Naive B cell (primary cell): ENCODE measurements at regions not wholly inside any gene's neighbourhood (a gene's known extent, or its start where the extent isn't known, plus 50 kb on each side); places are given as distances from the start of the nearest gene placed in this dataset.

Source experiments
- ATAC-seq, 2 donors: fragments of 150-1000 bp; cut with Tn5 transposase; 2 replicates each; pipeline ENCODE4 v1.10.0; 2021; ENCODE audit warnings: low read depth in 2 of 2, mild to moderate bottlenecking in 2 of 2, moderate library complexity in 2 of 2
- DNase-seq: peaks from one replicate; pipeline ENCODE4 v3.0.0; 2022
- H3K27ac Mint-ChIP-seq, 6 donors: one replicate each; pipeline ENCODE4 v1.8.0; 2020 to 2022; ENCODE audit warnings: mild to moderate bottlenecking in 6 of 6, mixed read lengths in 6 of 6, moderate library complexity in 5 of 6, inconsistent platforms in 2 of 6
- H3K27me3 Mint-ChIP-seq, 3 donors: one replicate each; pipeline ENCODE4 v1.8.0; 2021 to 2022; ENCODE audit warnings: mixed read lengths in 3 of 3, mild to moderate bottlenecking in 1 of 3
- H3K36me3 Mint-ChIP-seq, 2 donors: one replicate each; pipeline ENCODE4 v1.8.0; 2020 to 2022; ENCODE audit warnings: mixed read lengths in 2 of 2, inconsistent platforms in 1 of 2, mild to moderate bottlenecking in 1 of 2
- H3K4me1 Mint-ChIP-seq, 3 donors: one replicate each; pipeline ENCODE4 v1.8.0; 2020 to 2022; ENCODE audit warnings: mixed read lengths in 3 of 3, inconsistent platforms in 1 of 3, mild to moderate bottlenecking in 1 of 3, moderate library complexity in 1 of 3
- H3K4me3 Mint-ChIP-seq, 8 donors: one replicate each; pipeline ENCODE4 v1.8.0; 2020 to 2022; ENCODE audit warnings: mild to moderate bottlenecking in 8 of 8, mixed read lengths in 8 of 8, moderate library complexity in 8 of 8, inconsistent platforms in 2 of 8
- H3K9me3 Mint-ChIP-seq, 7 donors: one replicate each; pipeline ENCODE4 v1.8.0; 2020 to 2022; ENCODE audit warnings: mixed read lengths in 7 of 7, mild to moderate bottlenecking in 5 of 7, inconsistent platforms in 2 of 7, moderate library complexity in 1 of 7

DNA sequence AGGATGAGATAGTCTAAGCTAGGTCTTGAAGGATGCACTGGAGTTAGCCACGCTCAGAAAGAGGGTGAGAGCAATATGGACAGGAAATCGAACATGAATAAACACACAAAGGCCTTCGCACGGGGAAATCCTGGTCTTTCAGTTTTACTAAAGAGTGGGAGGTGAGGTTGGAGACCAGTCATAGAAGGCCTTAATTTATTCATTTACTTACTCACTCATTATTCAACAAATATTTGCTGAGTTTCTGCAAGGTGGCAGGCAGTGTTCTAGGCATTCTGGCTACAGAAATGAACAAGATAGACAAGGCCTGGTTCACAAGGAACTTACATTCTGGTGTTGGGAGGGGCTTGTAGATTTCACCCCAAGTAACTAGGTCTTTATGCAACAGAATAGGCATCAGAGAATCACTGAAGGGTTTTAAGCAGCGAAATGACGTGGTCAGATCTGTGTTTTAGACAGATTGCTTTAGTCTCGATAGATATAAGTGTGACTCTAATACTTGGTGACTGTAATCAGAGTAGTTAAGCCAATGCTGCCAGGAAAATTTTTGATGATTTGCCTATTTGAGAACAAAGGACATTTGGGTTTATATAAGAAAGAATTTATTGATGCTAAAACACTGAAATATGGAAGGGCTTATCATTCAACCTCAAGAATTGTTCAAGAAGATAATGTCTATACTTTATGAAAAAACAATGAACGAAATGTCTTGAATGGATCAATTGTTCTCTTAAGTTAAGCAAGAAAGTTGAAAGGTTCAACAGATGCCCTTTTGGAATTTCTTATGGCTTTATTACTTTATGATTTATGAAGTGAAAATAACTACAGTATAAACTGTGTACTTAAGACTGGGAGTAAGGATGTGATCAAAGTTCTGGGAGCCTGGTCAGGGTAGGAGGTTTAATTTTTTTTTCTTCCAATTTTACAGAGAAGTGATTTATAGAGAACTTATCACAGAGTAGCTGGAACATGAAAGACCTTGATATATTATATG is 184.4 kb upstream of the CASK start:
- ATAC-seq = no peak
- H3K27ac Mint-ChIP-seq = no peak overlapping the region

DNA sequence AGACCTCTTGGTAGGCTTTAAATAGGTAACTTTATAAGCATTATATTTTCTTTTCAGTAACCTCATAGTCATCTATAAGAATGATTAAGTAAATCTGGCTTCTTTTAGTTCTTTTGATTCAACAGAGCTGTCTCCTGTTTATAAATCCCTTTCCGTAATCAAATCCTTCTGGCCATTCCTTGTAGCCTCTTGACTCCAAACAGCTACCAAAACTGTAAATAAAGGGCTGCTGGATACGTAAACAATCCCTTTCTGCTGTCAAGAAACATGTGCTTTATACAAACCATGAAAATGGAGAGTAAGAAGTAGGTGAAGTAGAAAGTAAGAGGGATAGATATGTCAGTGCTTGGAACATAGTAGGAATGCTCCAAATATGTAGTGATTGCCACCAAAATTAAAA is 183.2 kb upstream of the CASK start:
- ATAC-seq (no peak), DNase-seq (no peak)
- no peak overlapping the region for H3K4me3 Mint-ChIP-seq
- H3K27ac Mint-ChIP-seq = peak overlapping the region in 1 of 6 donors; percentile 41
- H3K36me3 Mint-ChIP-seq = no peaks in the 10 kb centered on the region
- H3K4me1 Mint-ChIP-seq = peaks cover 0 to 5% (median 4%) of the 10 kb centered on the region in 3 donors
- no peaks in the 10 kb centered on the region for H3K27me3 Mint-ChIP-seq
- peaks cover 0 to 11% (median 4%) of the 10 kb centered on the region in 7 donors for H3K9me3 Mint-ChIP-seq

More for the DNA sequence above, 184.4 kb upstream of the CASK start:
- Mint-ChIP-seq H3K36me3 (peaks cover 0 to 5% of the 10 kb centered on the region in 2 donors), H3K9me3 (peaks cover 0 to 13% (median 6%) of the 10 kb centered on the region in 7 donors), H3K4me1 (peaks cover 0 to 5% (median 4%) of the 10 kb centered on the region in 3 donors), H3K4me3 (no peak overlapping the region), H3K27me3 (peaks cover 0 to 5% (median 0%) of the 10 kb centered on the region in 3 donors)
- no peak for DNase-seq

- no peak overlapping the region for H3K27ac Mint-ChIP-seq
- ATAC-seq = no peak
- no peak for DNase-seq
- peaks cover 0 to 8% (median 0%) of the 10 kb centered on the region in 3 donors for H3K27me3 Mint-ChIP-seq
- no peaks in the 10 kb centered on the region for H3K36me3 Mint-ChIP-seq
- H3K4me1 Mint-ChIP-seq = no peaks in the 10 kb centered on the region
- H3K4me3 Mint-ChIP-seq = no peak overlapping the region
- peaks cover 0 to 11% (median 4%) of the 10 kb centered on the region in 7 donors for H3K9me3 Mint-ChIP-seq
These were observed 179.4 kb upstream of the CASK start for GRCh38 chrX:42102586-42103282.

DNA sequence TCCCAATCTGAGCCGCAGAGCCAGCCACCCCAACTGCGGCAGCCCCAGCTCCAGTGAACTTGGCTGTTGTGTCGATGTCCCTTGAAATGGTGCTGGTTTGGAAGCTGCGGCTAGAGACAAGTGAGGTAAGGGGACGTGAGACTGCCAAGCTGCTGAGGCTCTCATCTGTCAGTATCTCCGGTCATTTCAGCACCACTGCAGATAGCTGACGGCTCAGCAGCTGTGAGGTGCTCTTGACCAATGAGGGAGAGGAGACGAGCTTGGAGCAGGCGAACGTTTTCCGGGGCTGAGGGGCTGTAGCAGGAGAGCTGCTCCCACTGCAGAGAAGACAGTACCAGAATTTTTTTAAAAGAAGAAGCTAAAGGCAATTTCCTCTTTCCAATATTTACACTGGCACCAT is 175.5 kb upstream of the CASK start:
- DNase-seq (no peak), ATAC-seq (no peak)
- Mint-ChIP-seq H3K9me3 (peaks cover 0 to 8% (median 3%) of the 10 kb centered on the region in 7 donors), H3K4me3 (no peak overlapping the region), H3K36me3 (no peaks in the 10 kb centered on the region), H3K27ac (no peak overlapping the region), H3K4me1 (peaks cover 0 to 8% (median 6%) of the 10 kb centered on the region in 3 donors), H3K27me3 (peaks cover 0 to 20% (median 0%) of the 10 kb centered on the region in 3 donors)

GRCh38 chrX:42097486-42097885 is 174.1 kb upstream of the CASK start:
- ATAC-seq (no peak), DNase-seq (no peak)
- Mint-ChIP-seq H3K27me3 (peaks cover 0 to 20% (median 0%) of the 10 kb centered on the region in 3 donors), H3K27ac (peak overlapping the region in 1 of 6 donors; percentile 71), H3K36me3 (no peaks in the 10 kb centered on the region), H3K4me3 (no peak overlapping the region), H3K4me1 (peaks cover 0 to 10% (median 8%) of the 10 kb centered on the region in 3 donors), H3K9me3 (peaks cover 0 to 2% (median 0%) of the 10 kb centered on the region in 7 donors)

- DNase-seq = no peak
- no peak overlapping the region for H3K27ac Mint-ChIP-seq
These were observed 173.0 kb upstream of the CASK start for GRCh38 chrX:42096265-42096920.

GRCh38 chrX:42094218-42094617 is 170.9 kb upstream of the CASK start:
- DNase-seq (no peak), ATAC-seq (no peak)
- H3K27me3 Mint-ChIP-seq = peaks cover 0 to 20% (median 0%) of the 10 kb centered on the region in 3 donors
- peak overlapping the region in 1 of 6 donors; percentile 28 for H3K27ac Mint-ChIP-seq
- peaks cover 0 to 2% (median 0%) of the 10 kb centered on the region in 7 donors for H3K9me3 Mint-ChIP-seq
- H3K4me1 Mint-ChIP-seq = peaks cover 0 to 10% (median 8%) of the 10 kb centered on the region in 3 donors
- H3K4me3 Mint-ChIP-seq = peak overlapping the region in 3 of 8 donors; percentile 1 to 16 (median 4)
- H3K36me3 Mint-ChIP-seq = no peaks in the 10 kb centered on the region

More at GRCh38 chrX:42096265-42096920, 173.0 kb upstream of the CASK start:
- H3K4me1 Mint-ChIP-seq = peaks cover 0 to 10% (median 8%) of the 10 kb centered on the region in 3 donors
- H3K9me3 Mint-ChIP-seq = peaks cover 0 to 2% (median 0%) of the 10 kb centered on the region in 7 donors
- peaks cover 0 to 20% (median 0%) of the 10 kb centered on the region in 3 donors for H3K27me3 Mint-ChIP-seq
- ATAC-seq = no peak
- H3K36me3 Mint-ChIP-seq = no peaks in the 10 kb centered on the region
- no peak overlapping the region for H3K4me3 Mint-ChIP-seq

- H3K4me3 Mint-ChIP-seq = peak overlapping the region in 3 of 8 donors; percentile 1 to 16 (median 4)
- peaks cover 0 to 10% (median 8%) of the 10 kb centered on the region in 3 donors for H3K4me1 Mint-ChIP-seq
These were observed 170.4 kb upstream of the CASK start for GRCh38 chrX:42093756-42094155.

DNA sequence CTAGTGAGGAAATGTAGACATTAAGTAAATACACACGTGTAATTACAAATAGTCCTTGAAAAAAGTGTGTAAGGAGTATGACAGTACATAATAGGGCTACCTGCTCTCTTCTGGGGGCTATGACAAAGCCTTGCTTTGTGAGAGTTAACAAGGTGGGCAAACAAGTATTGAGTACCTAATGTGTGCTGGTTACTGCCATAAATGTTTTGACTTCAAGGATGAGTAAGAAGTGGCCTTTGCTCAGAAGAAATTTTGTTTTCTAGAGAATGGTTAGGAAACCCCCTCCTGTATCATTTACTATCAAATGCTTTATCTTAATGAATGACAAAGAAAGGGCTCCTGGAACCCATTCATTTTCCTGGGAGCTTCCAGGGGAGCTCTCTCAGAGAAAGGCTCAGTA is 167.0 kb upstream of the CASK start:
- no peak overlapping the region for H3K4me3 Mint-ChIP-seq

More at GRCh38 chrX:42093756-42094155, 170.4 kb upstream of the CASK start:
- peak overlapping the region in 1 of 6 donors; percentile 28 for H3K27ac Mint-ChIP-seq
- H3K27me3 Mint-ChIP-seq = peaks cover 0 to 18% (median 0%) of the 10 kb centered on the region in 3 donors
- H3K9me3 Mint-ChIP-seq = peaks cover 0 to 2% (median 0%) of the 10 kb centered on the region in 7 donors
- ATAC-seq (peak in 1 of 2 donors; percentile 34), DNase-seq (no peak)
- H3K36me3 Mint-ChIP-seq = no peaks in the 10 kb centered on the region

GRCh38 chrX:42089031-42089430 is 165.7 kb upstream of the CASK start:
- Mint-ChIP-seq H3K4me1 (peaks cover 0 to 4% (median 2%) of the 10 kb centered on the region in 3 donors), H3K36me3 (no peaks in the 10 kb centered on the region), H3K4me3 (no peak overlapping the region), H3K27me3 (no peaks in the 10 kb centered on the region), H3K27ac (peak overlapping the region in 1 of 6 donors; percentile 33), H3K9me3 (peaks cover 0 to under 1% (median 0%) of the 10 kb centered on the region in 7 donors)
- DNase-seq (no peak), ATAC-seq (no peak)

More for the DNA sequence above, 167.0 kb upstream of the CASK start:
- Mint-ChIP-seq H3K9me3 (peaks cover 0 to 2% (median 0%) of the 10 kb centered on the region in 7 donors), H3K4me1 (peaks cover 0 to 10% (median 8%) of the 10 kb centered on the region in 3 donors), H3K36me3 (no peaks in the 10 kb centered on the region), H3K27me3 (peaks cover 0 to 4% (median 0%) of the 10 kb centered on the region in 3 donors), H3K27ac (no peak overlapping the region)
- DNase-seq (no peak), ATAC-seq (no peak)

GRCh38 chrX:42087960-42088359 is 164.6 kb upstream of the CASK start:
- H3K4me3 Mint-ChIP-seq = no peak overlapping the region
- H3K9me3 Mint-ChIP-seq = no peaks in the 10 kb centered on the region
- no peaks in the 10 kb centered on the region for H3K4me1 Mint-ChIP-seq
- H3K27me3 Mint-ChIP-seq = peaks cover 0 to 3% (median 0%) of the 10 kb centered on the region in 3 donors
- H3K36me3 Mint-ChIP-seq = no peaks in the 10 kb centered on the region
- no peak for ATAC-seq
- no peak for DNase-seq
- H3K27ac Mint-ChIP-seq = no peak overlapping the region

DNA sequence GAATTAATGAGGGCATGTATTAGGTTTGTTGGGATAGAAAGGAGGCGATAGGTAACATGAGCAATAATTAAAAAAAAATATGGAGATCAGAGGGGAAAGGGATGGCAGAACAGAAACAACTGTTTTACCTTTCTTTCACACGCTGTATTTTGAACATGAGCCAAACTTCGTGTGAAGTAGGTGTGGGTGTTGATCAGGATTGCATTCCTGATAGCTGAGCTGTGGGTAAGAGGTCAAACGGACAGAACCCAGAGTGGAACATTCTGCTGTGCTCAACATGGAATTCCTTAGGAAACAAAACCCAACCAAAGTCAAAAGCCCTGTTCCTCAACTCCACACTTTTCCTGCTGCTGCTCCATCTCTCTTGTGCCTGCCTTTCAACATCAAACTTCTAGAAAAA is 162.5 kb upstream of the CASK start:
- H3K9me3 Mint-ChIP-seq = peaks cover 0 to 2% (median 0%) of the 10 kb centered on the region in 7 donors
- H3K4me1 Mint-ChIP-seq = no peaks in the 10 kb centered on the region
- H3K36me3 Mint-ChIP-seq = peaks cover 0 to 5% of the 10 kb centered on the region in 2 donors
- ATAC-seq (no peak), DNase-seq (no peak)
- no peak overlapping the region for H3K4me3 Mint-ChIP-seq
- H3K27ac Mint-ChIP-seq = no peak overlapping the region
- H3K27me3 Mint-ChIP-seq = peaks cover 0 to 16% (median 0%) of the 10 kb centered on the region in 3 donors
